GM23248 (cell line): ENCODE measurements at regions not wholly inside any gene's neighbourhood (a gene's known extent, or its start where the extent isn't known, plus 50 kb on each side); places are given as distances from the start of the nearest gene placed in this dataset.

Experiments used
- EZH2 ChIP-seq: fragments of 200-600 bp; sonication (generic); IDR thresholded peaks from 2 replicates; pipeline ENCODE4 v1.6.1; 2018; ENCODE audit warnings: antibody characterized with exemption, mild to moderate bottlenecking; ENCODE audit not compliant: insufficient read depth, poor library complexity, severe bottlenecking
- EZH2phosphoT487 ChIP-seq: fragments of 200-600 bp; sonication (generic); IDR thresholded peaks from 2 replicates; pipeline ENCODE4 v1.6.1; 2018; ENCODE audit warnings: antibody characterized with exemption, moderate library complexity, mild to moderate bottlenecking, low read depth; ENCODE audit not compliant: insufficient read depth

- no peak for TF ChIP-seq EZH2phosphoT487
- TF ChIP-seq EZH2 = no peak
Measured at GRCh38 chr1:228848406-228848805, 113.1 kb downstream of the RHOU start.
